IMR-90 (cell line): ENCODE measurements at regions not wholly inside any gene's neighbourhood (a gene's known extent, or its start where the extent isn't known, plus 50 kb on each side); places are given as distances from the start of the nearest gene placed in this dataset.
"Not testable (repeated sequence)": the region's sequence is repeated elsewhere in the genome, so short reads cannot be mapped to it uniquely, and the experiment has no call there.

Experiments used
- ATAC-seq: fragments of 200-7000 bp; cut with Tn5 transposase; 2 replicates; pipeline ENCODE4 v1.9.1; 2020; ENCODE audit warnings: low read depth, mild to moderate bottlenecking, moderate library complexity
- BruUV-seq: library from RNA; stranded (reverse); fragments of 400-500 nt; replicated peaks from 2 replicates; lab custom pipeline; 2021; lab: Mats Ljungman, UMichigan
- CTCF ChIA-PET: fragments of 300-600 bp; formaldehyde crosslinking; extraction: SDS; loops from one replicate; lab custom pipeline; 2021; ENCODE audit warnings: antibody characterized with exemption; lab: Yijun Ruan, JAX
- POLR2A ChIA-PET: fragments of 300-600 bp; sonication (Branson Sonifier 250); formaldehyde crosslinking; loops from one replicate; lab custom pipeline; 2022; ENCODE audit warnings: antibody characterized with exemption; ENCODE audit not compliant: unreplicated experiment; lab: Charles Lee
- DNase-seq: peaks from one replicate; pipeline ENCODE4 v3.0.0; 2013
- H2AFZ ChIP-seq: replicated peaks from 2 replicates; pipeline ENCODE3; 2013; ENCODE audit warnings: low read length, mild to moderate bottlenecking; ENCODE audit not compliant: poor library complexity
- H2AK5ac ChIP-seq: 2 replicates; pipeline ENCODE4 v1.6.1; 2013; ENCODE audit warnings: low read depth, low read length, inconsistent platforms
- H2AK9ac ChIP-seq: replicated peaks from 2 replicates; pipeline ENCODE3; 2013; ENCODE audit warnings: mild to moderate bottlenecking, low read depth, low read length, moderate library complexity; ENCODE audit not compliant: poor library complexity
- H2BK120ac ChIP-seq: 2 replicates; pipeline ENCODE4 v1.6.1; 2013; ENCODE audit warnings: low read depth, low read length, inconsistent platforms
- H2BK15ac ChIP-seq: 3 replicates; pipeline ENCODE4 v1.6.1; 2013; ENCODE audit warnings: low read depth, low read length, inconsistent platforms
- H2BK20ac ChIP-seq: 2 replicates; pipeline ENCODE4 v1.6.1; 2013; ENCODE audit warnings: low read depth, mild to moderate bottlenecking, inconsistent platforms, low read length, moderate library complexity
- H2BK5ac ChIP-seq: 2 replicates; pipeline ENCODE4 v1.6.1; 2013; ENCODE audit warnings: mild to moderate bottlenecking, low read depth, low read length, inconsistent platforms; ENCODE audit not compliant: poor library complexity, severe bottlenecking
- H3K14ac ChIP-seq: replicated peaks from 2 replicates; pipeline ENCODE4 v1.6.1; 2013; ENCODE audit warnings: low read depth, low read length, inconsistent platforms
- H3K18ac ChIP-seq: 2 replicates; pipeline ENCODE4 v1.6.1; 2013; ENCODE audit warnings: low read depth, low read length, control low read depth
- H3K23ac ChIP-seq: 2 replicates; pipeline ENCODE4 v1.6.1; 2013; ENCODE audit warnings: low read depth, low read length, inconsistent platforms
- H3K27ac ChIP-seq: 2 replicates; pipeline ENCODE4 v1.5.1; 2013; ENCODE audit warnings: mild to moderate bottlenecking, control low read depth, low read length; ENCODE audit not compliant: insufficient read depth
- H3K27me3 ChIP-seq: 2 replicates; pipeline ENCODE4 v1.6.1; 2013; ENCODE audit warnings: low read length; ENCODE audit not compliant: control insufficient read depth, insufficient read depth
- H3K36me3 ChIP-seq: 2 replicates; pipeline ENCODE4 v1.6.1; 2013; ENCODE audit warnings: low read length, mixed read lengths; ENCODE audit not compliant: control insufficient read depth, insufficient read depth
- H3K4ac ChIP-seq: 2 replicates; pipeline ENCODE4 v1.6.1; 2013; ENCODE audit warnings: low read depth, low read length, inconsistent platforms
- H3K4me1 ChIP-seq: 2 replicates; pipeline ENCODE4 v1.6.1; 2013; ENCODE audit warnings: low read length, mixed read lengths; ENCODE audit not compliant: control insufficient read depth, insufficient read depth
- H3K4me2 ChIP-seq: 2 replicates; pipeline ENCODE4 v1.6.1; 2013; ENCODE audit warnings: low read depth, mild to moderate bottlenecking, control low read depth, low read length, moderate library complexity
- H3K4me3 ChIP-seq: 2 replicates; pipeline ENCODE4 v1.5.1; 2013; ENCODE audit warnings: low read depth, mild to moderate bottlenecking, control low read depth, low read length, moderate library complexity; ENCODE audit not compliant: insufficient read depth
- H3K56ac ChIP-seq: 2 replicates; pipeline ENCODE4 v1.6.1; 2013; ENCODE audit warnings: low read length, inconsistent platforms; ENCODE audit not compliant: insufficient read depth; ENCODE audit errors: extremely low read depth
- H3K79me1 ChIP-seq, 2 experiments: 2 replicates each; pipeline ENCODE4 v1.6.1; 2013; ENCODE audit warnings: low read length in 2 of 2, inconsistent platforms in 1 of 2, low read depth in 1 of 2
- H3K9ac ChIP-seq: 2 replicates; pipeline ENCODE4 v1.6.1; 2013; ENCODE audit warnings: low read depth, low read length, control low read depth
- H3K9me1 ChIP-seq: 2 replicates; pipeline ENCODE4 v1.6.1; 2013; ENCODE audit warnings: low read length, inconsistent platforms; ENCODE audit not compliant: insufficient read depth
- H3K9me3 ChIP-seq: 2 replicates; pipeline ENCODE4 v1.6.1; 2013; ENCODE audit warnings: low read length; ENCODE audit not compliant: control insufficient read depth, insufficient read depth
- H4K20me1 ChIP-seq: 2 replicates; pipeline ENCODE4 v1.6.1; 2013; ENCODE audit warnings: low read length, inconsistent platforms; ENCODE audit not compliant: insufficient read depth
- H4K5ac ChIP-seq: 2 replicates; pipeline ENCODE4 v1.6.1; 2013; ENCODE audit warnings: mild to moderate bottlenecking, low read depth, low read length, control low read depth
- H4K8ac ChIP-seq, 2 experiments: 2 replicates each; pipeline ENCODE4 v1.6.1; 2013; ENCODE audit warnings: low read depth in 2 of 2, low read length in 2 of 2, control low read depth in 1 of 2, inconsistent platforms in 1 of 2
- H4K91ac ChIP-seq: 2 replicates; pipeline ENCODE4 v1.6.1; 2013; ENCODE audit warnings: low read depth, low read length, inconsistent platforms; ENCODE audit not compliant: insufficient read depth
- WGBS, 2 experiments: methylation state at CpG; one replicate each; pipeline versions ENCODE4 v1.1.5 to v1.1.7; 2013; ENCODE audit warnings: missing lambda C conversion rate in 2 of 2; ENCODE audit not compliant: insufficient read length in 1 of 2; ENCODE audit errors: extremely low coverage in 2 of 2; 5-methylcytosine and 5-hydroxymethylcytosine counted together
- dilution Hi-C: fragments of 300-500 bp; cut with HindIII; formaldehyde crosslinking; loops from one replicate; pipeline ENCODE4 v1.14.3; 2018; ENCODE audit warnings: low sequenced_read_pairs; ENCODE audit not compliant: unreplicated experiment
- in situ Hi-C: fragments of 300-500 bp; cut with MboI; formaldehyde crosslinking; loops from 3 replicates; pipeline ENCODE4 v1.14.3; 2019; ENCODE audit warnings: low sequenced_read_pairs, inconsistent platforms, mixed read lengths
- intact Hi-C: fragments of 100-400 bp; cut with micrococcal nuclease; formaldehyde crosslinking; loops from 2 replicates; pipeline ENCODE4 v1.10.0; 2022

GRCh38 chr17:20840453-20840852, 202.4 kb downstream of the USP22 start:
- H4K8ac ChIP-seq, H2BK120ac ChIP-seq, H3K18ac ChIP-seq, H3K27me3 ChIP-seq, H3K4me1 ChIP-seq, H3K79me1 ChIP-seq, H2BK5ac ChIP-seq, H3K4me3 ChIP-seq, H3K36me3 ChIP-seq, H3K9me1 ChIP-seq, in situ Hi-C loops, H2BK15ac ChIP-seq, intact Hi-C loops, H4K20me1 ChIP-seq, H2BK20ac ChIP-seq, H3K4me2 ChIP-seq, H3K9me3 ChIP-seq, H3K4ac ChIP-seq, H2AK9ac ChIP-seq, H3K14ac ChIP-seq, DNase-seq, CTCF ChIA-PET, H2AK5ac ChIP-seq, H3K27ac ChIP-seq, H3K56ac ChIP-seq, ATAC-seq, H3K23ac ChIP-seq, POLR2A ChIA-PET, H2AFZ ChIP-seq, H3K9ac ChIP-seq, dilution Hi-C loops, H4K91ac ChIP-seq, BruUV-seq, H4K5ac ChIP-seq: not testable (repeated sequence)
- no CpG with 5 or more reads among the region's 23 CpGs for WGBS, 2 experiments

GRCh38 chr17:20840987-20841865, 201.6 kb downstream of the USP22 start:
- H3K4me1 ChIP-seq, H2AFZ ChIP-seq, H3K56ac ChIP-seq, H3K4me2 ChIP-seq, dilution Hi-C loops, H4K20me1 ChIP-seq, intact Hi-C loops, H3K18ac ChIP-seq, H3K9me3 ChIP-seq, in situ Hi-C loops, H3K9me1 ChIP-seq, H3K14ac ChIP-seq, H4K8ac ChIP-seq, H2AK5ac ChIP-seq, H4K5ac ChIP-seq, H3K79me1 ChIP-seq, BruUV-seq, H3K9ac ChIP-seq, H3K4ac ChIP-seq, H2AK9ac ChIP-seq, DNase-seq, H2BK5ac ChIP-seq, H3K23ac ChIP-seq, H4K91ac ChIP-seq, H3K27me3 ChIP-seq, POLR2A ChIA-PET, H3K27ac ChIP-seq, H2BK15ac ChIP-seq, H2BK120ac ChIP-seq, H2BK20ac ChIP-seq, CTCF ChIA-PET, H3K4me3 ChIP-seq, H3K36me3 ChIP-seq, ATAC-seq: not testable (repeated sequence)
- no CpG with 5 or more reads among the region's 62 CpGs for WGBS, 2 experiments
